CD4-positive, alpha-beta T cell (primary cell): ENCODE measurements at regions not wholly inside any gene's neighbourhood (a gene's known extent, or its start where the extent isn't known, plus 50 kb on each side); places are given as distances from the start of the nearest gene placed in this dataset.
"Not testable (repeated sequence)": the region's sequence is repeated elsewhere in the genome, so short reads cannot be mapped to it uniquely, and the experiment has no call there.

Source experiments
- ATAC-seq: fragments of 200-7000 bp; cut with Tn5 transposase; one replicate; pipeline ENCODE4 v1.10.0; 2022; ENCODE audit warnings: mild to moderate bottlenecking; ENCODE audit not compliant: poor library complexity
- CTCF ChIA-PET: fragments of 350-600 bp; sonication (Branson Sonifier 250); formaldehyde crosslinking; loops from one replicate; lab custom pipeline; 2021; ENCODE audit warnings: antibody characterized with exemption, inconsistent platforms; lab: Charles Lee
- POLR2A ChIA-PET: fragments of 350-600 bp; sonication (Branson Sonifier 250); formaldehyde crosslinking; loops from one replicate; lab custom pipeline; 2021; ENCODE audit warnings: antibody characterized with exemption, inconsistent platforms; lab: Charles Lee
- DNase-seq, 14 experiments: peaks; one replicate each; pipeline ENCODE4 v3.0.0-alpha.2; 2013 to 2020; ENCODE audit warnings: mixed read lengths in 2 of 14
- H3K27ac ChIP-seq, 2 donors: one replicate each; pipeline versions ENCODE4 v1.5.1 to v1.7.0; 2013; ENCODE audit warnings: low read length in 2 of 2, low read depth in 1 of 2, mild to moderate bottlenecking in 1 of 2
- H3K27me3 ChIP-seq, 2 experiments: 1 replicate in 1 of 2; 2 replicates in 1 of 2; pipeline versions ENCODE4 v1.6.1 to v1.7.0; 2013; ENCODE audit warnings: low read length in 2 of 2, control low read depth in 1 of 2, mild to moderate bottlenecking in 1 of 2, moderate library complexity in 1 of 2; ENCODE audit not compliant: insufficient read depth in 2 of 2, control insufficient read depth in 1 of 2
- H3K36me3 ChIP-seq: one replicate; pipeline ENCODE4 v1.6.1; 2013; ENCODE audit warnings: low read length, control low read depth; ENCODE audit not compliant: insufficient read depth
- H3K4me1 ChIP-seq: one replicate; pipeline ENCODE4 v1.6.1; 2013; ENCODE audit warnings: low read length, control low read depth; ENCODE audit not compliant: insufficient read depth
- H3K4me3 ChIP-seq: one replicate; pipeline ENCODE4 v1.5.1; 2013; ENCODE audit warnings: mild to moderate bottlenecking, low read length, moderate library complexity
- H3K9me3 ChIP-seq, 2 experiments: 1 replicate in 1 of 2; 2 replicates in 1 of 2; pipeline versions ENCODE4 v1.6.1 to v1.7.0; 2013; ENCODE audit warnings: low read length in 2 of 2, mild to moderate bottlenecking in 2 of 2, control low read depth in 1 of 2, moderate library complexity in 1 of 2; ENCODE audit not compliant: control insufficient read depth in 1 of 2, insufficient read depth in 1 of 2
- H3K27ac Mint-ChIP-seq: one replicate; pipeline ENCODE4 v1.8.0; 2020; ENCODE audit warnings: mixed read lengths
- H3K27me3 Mint-ChIP-seq: one replicate; pipeline ENCODE4 v1.8.0; 2021; ENCODE audit warnings: mixed read lengths
- H3K36me3 Mint-ChIP-seq: one replicate; pipeline ENCODE4 v1.8.0; 2021; ENCODE audit warnings: low read depth, mixed read lengths
- H3K4me1 Mint-ChIP-seq: one replicate; pipeline ENCODE4 v1.8.0; 2021; ENCODE audit warnings: low read depth, mixed read lengths
- H3K4me3 Mint-ChIP-seq: one replicate; pipeline ENCODE4 v1.8.0; 2020; ENCODE audit warnings: mild to moderate bottlenecking, mixed read lengths
- H3K9me3 Mint-ChIP-seq: one replicate; pipeline ENCODE4 v1.8.0; 2020; ENCODE audit warnings: mixed read lengths
- intact Hi-C, 2 experiments: fragments of 100-400 bp; cut with DNase I in 1 of 2; cut with micrococcal nuclease in 1 of 2; formaldehyde crosslinking; loops; one replicate each; pipeline versions ENCODE4 v1.15.1 to v1.9.0; 2023 to 2025; cut with DNase I, micrococcal nuclease

DNA sequence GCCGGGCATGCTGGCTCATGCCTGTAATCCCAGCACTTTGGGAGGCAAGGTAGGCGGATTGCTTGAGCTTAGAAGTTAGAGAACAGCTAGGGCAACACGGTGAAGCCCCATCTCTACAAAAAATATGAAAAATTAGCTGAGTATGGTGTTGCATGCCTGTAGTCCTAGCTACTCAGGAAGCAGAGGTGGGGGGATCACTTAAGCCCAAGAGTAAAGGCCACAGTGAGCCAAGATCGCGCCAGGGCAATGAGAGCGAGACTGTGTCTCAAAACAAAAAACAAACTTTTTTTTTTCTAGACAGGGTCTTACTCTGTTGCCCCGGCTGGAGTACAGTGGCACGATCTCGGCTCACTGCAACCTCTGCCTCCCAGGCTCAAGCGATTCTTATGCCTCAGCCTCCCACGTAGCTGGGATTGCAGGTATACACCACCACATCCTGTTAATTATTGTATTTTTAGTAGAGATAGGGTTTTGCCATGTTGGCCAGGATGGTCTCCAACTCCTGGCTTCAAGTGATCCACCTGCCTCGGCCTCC lies 307.5 kb downstream of the GOLGA6L6 start:
- H3K27me3 Mint-ChIP-seq, H3K36me3 Mint-ChIP-seq, H3K36me3 ChIP-seq, CTCF ChIA-PET, DNase-seq, H3K27ac Mint-ChIP-seq, POLR2A ChIA-PET, intact Hi-C loops, H3K4me1 Mint-ChIP-seq, H3K27ac ChIP-seq, H3K27me3 ChIP-seq, H3K4me1 ChIP-seq, H3K9me3 Mint-ChIP-seq, H3K4me3 ChIP-seq, ATAC-seq, H3K4me3 Mint-ChIP-seq: not testable (repeated sequence)
- peaks cover 0 to 12% of the 10 kb centered on the region in 2 experiments for H3K9me3 ChIP-seq

GRCh38 chr15:20232457-20232856 lies 309.1 kb downstream of the GOLGA6L6 start:
- H3K4me3 Mint-ChIP-seq, H3K27me3 Mint-ChIP-seq, H3K36me3 Mint-ChIP-seq, intact Hi-C loops, H3K27ac Mint-ChIP-seq, POLR2A ChIA-PET, CTCF ChIA-PET, ATAC-seq, DNase-seq, H3K4me1 Mint-ChIP-seq, H3K4me3 ChIP-seq, H3K27ac ChIP-seq, H3K4me1 ChIP-seq, H3K9me3 Mint-ChIP-seq, H3K36me3 ChIP-seq, H3K27me3 ChIP-seq: not testable (repeated sequence)
- peaks cover 0 to 10% of the 10 kb centered on the region in 2 experiments for H3K9me3 ChIP-seq

GRCh38 chr15:20230656-20231055 lies 310.9 kb downstream of the GOLGA6L6 start:
- H3K4me1 ChIP-seq, H3K36me3 Mint-ChIP-seq, H3K4me3 ChIP-seq, H3K4me3 Mint-ChIP-seq, ATAC-seq, POLR2A ChIA-PET, DNase-seq, H3K9me3 ChIP-seq, H3K9me3 Mint-ChIP-seq, H3K27me3 Mint-ChIP-seq, H3K36me3 ChIP-seq, H3K27ac Mint-ChIP-seq, H3K27ac ChIP-seq, CTCF ChIA-PET, H3K27me3 ChIP-seq, H3K4me1 Mint-ChIP-seq, intact Hi-C loops: not testable (repeated sequence)

DNA sequence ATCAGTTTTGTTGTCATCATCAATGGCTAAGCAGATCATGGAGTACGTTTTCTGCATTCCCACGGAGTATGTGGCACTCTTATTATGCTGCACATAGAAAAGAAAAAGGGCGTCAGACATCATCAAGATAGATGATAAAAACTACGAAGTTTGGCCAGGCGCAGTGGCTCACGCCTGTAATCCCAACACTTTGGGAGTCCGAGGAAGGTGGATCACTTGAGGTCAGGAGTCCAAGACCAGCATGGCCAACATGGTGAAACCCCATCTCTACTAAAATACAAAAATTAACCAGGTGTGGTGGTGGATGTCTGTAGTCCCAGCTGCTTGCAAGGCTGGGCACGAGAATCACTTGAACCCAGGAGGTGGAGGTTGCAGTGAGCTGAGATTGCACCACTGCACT lies 312.8 kb downstream of the GOLGA6L6 start:
- intact Hi-C loops, H3K36me3 ChIP-seq, H3K4me3 ChIP-seq, ATAC-seq, H3K27ac ChIP-seq, H3K9me3 Mint-ChIP-seq, DNase-seq, H3K4me1 Mint-ChIP-seq, POLR2A ChIA-PET, H3K27ac Mint-ChIP-seq, H3K4me3 Mint-ChIP-seq, H3K4me1 ChIP-seq, H3K27me3 ChIP-seq, H3K36me3 Mint-ChIP-seq, H3K27me3 Mint-ChIP-seq, CTCF ChIA-PET, H3K9me3 ChIP-seq: not testable (repeated sequence)

- intact Hi-C loops, H3K9me3 Mint-ChIP-seq, ATAC-seq, H3K4me1 Mint-ChIP-seq, H3K9me3 ChIP-seq, POLR2A ChIA-PET, CTCF ChIA-PET, H3K27me3 Mint-ChIP-seq, H3K36me3 Mint-ChIP-seq, H3K4me3 Mint-ChIP-seq, H3K36me3 ChIP-seq, H3K27ac Mint-ChIP-seq, H3K27me3 ChIP-seq, H3K27ac ChIP-seq, H3K4me3 ChIP-seq, H3K4me1 ChIP-seq: not testable (repeated sequence)
- DNase-seq = peak in 2 of 14 experiments; percentile 8 to 59
Measured at GRCh38 chr15:20227119-20227853, 314.3 kb downstream of the GOLGA6L6 start.

GRCh38 chr15:20226531-20226930 lies 315.1 kb downstream of the GOLGA6L6 start:
- H3K27ac ChIP-seq, H3K27me3 Mint-ChIP-seq, H3K4me1 ChIP-seq, ATAC-seq, H3K4me3 Mint-ChIP-seq, H3K9me3 ChIP-seq, H3K36me3 ChIP-seq, H3K27ac Mint-ChIP-seq, H3K36me3 Mint-ChIP-seq, CTCF ChIA-PET, DNase-seq, H3K4me1 Mint-ChIP-seq, intact Hi-C loops, H3K27me3 ChIP-seq, H3K4me3 ChIP-seq, H3K9me3 Mint-ChIP-seq, POLR2A ChIA-PET: not testable (repeated sequence)

- H3K4me1 Mint-ChIP-seq, ATAC-seq, H3K4me3 Mint-ChIP-seq, H3K27me3 Mint-ChIP-seq, intact Hi-C loops, POLR2A ChIA-PET, H3K36me3 ChIP-seq, H3K36me3 Mint-ChIP-seq, H3K9me3 Mint-ChIP-seq, DNase-seq, H3K27ac Mint-ChIP-seq, H3K27ac ChIP-seq, H3K4me1 ChIP-seq, H3K4me3 ChIP-seq, H3K27me3 ChIP-seq: not testable (repeated sequence)
- CTCF ChIA-PET = interaction anchor here (0.5 kb wide), 1 partner anchor 58 kb away, joined by 3 read pairs; no protein-coding TSS in a partner anchor
- H3K9me3 ChIP-seq = peaks cover 0 to 11% of the 10 kb centered on the region in 2 experiments
Measured at GRCh38 chr15:20221063-20221462, 320.5 kb downstream of the GOLGA6L6 start.
